SU-DHL-6 (cell line): ENCODE measurements at regions not wholly inside any gene's neighbourhood (a gene's known extent, or its start where the extent isn't known, plus 50 kb on each side); places are given as distances from the start of the nearest gene placed in this dataset.
"Not testable (repeated sequence)": the region's sequence is repeated elsewhere in the genome, so short reads cannot be mapped to it uniquely, and the experiment has no call there.

ENCODE experiments used
- H2AFZ ChIP-seq: fragments of 200-600 bp; sonication (generic); 2 replicates; pipeline ENCODE4 v1.6.1; 2014; ENCODE audit warnings: low read depth, mild to moderate bottlenecking, moderate library complexity, mixed read lengths, antibody characterized with exemption, low read length; ENCODE audit not compliant: severe bottlenecking
- H3F3A ChIP-seq: fragments of 200-600 bp; shearing (Covaris generic); 2 replicates; pipeline ENCODE4 v1.6.0; 2016; ENCODE audit warnings: antibody characterized with exemption, mild to moderate bottlenecking; ENCODE audit not compliant: insufficient read depth
- H3K27ac ChIP-seq: fragments of 200-600 bp; sonication (generic); 2 replicates; pipeline ENCODE4 v1.5.1; 2016; ENCODE audit warnings: low read depth, mild to moderate bottlenecking, low read length, moderate library complexity, mixed read lengths
- H3K27me3 ChIP-seq: fragments of 200-600 bp; sonication (generic), shearing (Covaris generic); 2 replicates; pipeline ENCODE4 v1.6.0; 2014; ENCODE audit warnings: mild to moderate bottlenecking, low read length
- H3K36me3 ChIP-seq: fragments of 200-600 bp; sonication (generic); 2 replicates; pipeline ENCODE4 v1.6.1; 2014; ENCODE audit warnings: mild to moderate bottlenecking, low read length, mixed read lengths
- H3K4me2 ChIP-seq: fragments of 300-600, 200-600 bp; shearing (Covaris generic), sonication (generic); 2 replicates; pipeline ENCODE4 v1.6.0; 2014; ENCODE audit warnings: low read length, low read depth, mild to moderate bottlenecking; ENCODE audit not compliant: poor library complexity, severe bottlenecking
- H3K4me3 ChIP-seq: fragments of 200-600 bp; sonication (generic); 2 replicates; pipeline ENCODE4 v1.5.1; 2014; ENCODE audit warnings: antibody characterized with exemption, low read length, mild to moderate bottlenecking, mixed read lengths; ENCODE audit not compliant: insufficient read depth, poor library complexity, severe bottlenecking
- H3K79me2 ChIP-seq: fragments of 200-600 bp; sonication (generic); 2 replicates; pipeline ENCODE4 v1.6.1; 2014; ENCODE audit warnings: mild to moderate bottlenecking, low read length, moderate library complexity; ENCODE audit not compliant: insufficient read depth
- H3K9ac ChIP-seq: fragments of 200-600 bp; sonication (generic); 2 replicates; pipeline ENCODE4 v1.7.0; 2014; ENCODE audit warnings: mild to moderate bottlenecking, low read length
- H3K9me2 ChIP-seq: fragments of 200-600 bp; sonication (generic); replicated peaks from 2 replicates; pipeline ENCODE4 v1.6.1; 2014; ENCODE audit warnings: low read length; ENCODE audit not compliant: insufficient read depth
- H3K9me3 ChIP-seq: fragments of 200-600 bp; sonication (generic); 2 replicates; pipeline ENCODE4 v1.6.1; 2014; ENCODE audit warnings: low read length, mixed read lengths; ENCODE audit not compliant: insufficient read depth
- H4K20me1 ChIP-seq: fragments of 200-600 bp; sonication (generic); 2 replicates; pipeline ENCODE4 v1.6.1; 2014; ENCODE audit warnings: low read depth, mild to moderate bottlenecking, antibody characterized with exemption, low read length, moderate library complexity, mixed read lengths
- CTCF ChIP-seq: fragments of 200-600 bp; sonication (generic); IDR thresholded peaks from one replicate; pipeline ENCODE4 v1.5.1; 2017; ENCODE audit warnings: antibody characterized with exemption, mild to moderate bottlenecking, low read length, moderate library complexity; ENCODE audit not compliant: insufficient read depth, poor library complexity, severe bottlenecking
- EZH2phosphoT487 ChIP-seq: fragments of 200-600 bp; sonication (generic), shearing (Covaris generic); conservative IDR thresholded peaks from 2 replicates; pipeline ENCODE4 v1.6.1; 2018; ENCODE audit warnings: mild to moderate bottlenecking, antibody characterized with exemption, low read length, moderate library complexity, mixed read lengths

- Histone ChIP-seq H3K27me3 (no peaks in the 10 kb centered on the region), H2AFZ (no peak overlapping the region), H3K9me2 (no peaks in the 10 kb centered on the region), H3K27ac (no peak overlapping the region), H3K79me2 (no peaks in the 10 kb centered on the region), H3K4me2 (no peak overlapping the region), H3K9ac (no peak overlapping the region), H3K9me3 (no peaks in the 10 kb centered on the region), H3K36me3 (no peaks in the 10 kb centered on the region), H3K4me3 (no peak overlapping the region), H3F3A (no peaks in the 10 kb centered on the region), H4K20me1 (no peaks in the 10 kb centered on the region)
- no peak for TF ChIP-seq CTCF
- no peak for TF ChIP-seq EZH2phosphoT487
These were observed 284.1 kb downstream of the CD109 start for GRCh38 chr6:73980096-73980495.

DNA sequence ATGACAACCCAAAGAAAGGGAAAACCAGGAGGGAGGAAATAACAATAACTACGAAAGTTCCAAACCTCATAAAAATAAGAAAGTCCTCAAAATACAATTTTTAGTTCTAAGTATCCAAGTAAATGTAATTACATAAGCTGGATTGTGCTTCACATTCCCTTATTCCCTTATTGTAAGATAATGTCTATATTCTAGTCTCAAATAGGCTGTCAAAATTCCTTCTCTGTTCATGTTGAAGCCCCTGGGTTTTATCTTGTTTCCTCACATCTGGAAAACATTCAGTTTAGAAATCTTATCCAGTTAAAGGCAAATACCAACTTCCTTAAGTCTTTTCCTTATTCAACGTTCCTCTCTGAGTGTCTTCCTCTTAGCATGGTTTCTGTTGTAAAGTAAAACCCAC, 282.3 kb downstream of the CD109 start:
- Histone ChIP-seq H3K9ac (no peak overlapping the region), H3K27me3 (no peaks in the 10 kb centered on the region), H3K79me2 (no peaks in the 10 kb centered on the region), H3K9me2 (no peaks in the 10 kb centered on the region), H3K4me3 (no peak overlapping the region), H3K36me3 (no peaks in the 10 kb centered on the region), H4K20me1 (no peaks in the 10 kb centered on the region), H3K9me3 (no peaks in the 10 kb centered on the region), H3K4me2 (no peak overlapping the region), H2AFZ (no peak overlapping the region), H3K27ac (no peak overlapping the region), H3F3A (no peaks in the 10 kb centered on the region)
- TF ChIP-seq CTCF (no peak), EZH2phosphoT487 (no peak)

GRCh38 chr6:73972518-73972917, 276.5 kb downstream of the CD109 start:
- H3F3A ChIP-seq, H3K9ac ChIP-seq, H2AFZ ChIP-seq, H3K4me3 ChIP-seq, H3K79me2 ChIP-seq, H4K20me1 ChIP-seq, H3K9me3 ChIP-seq, H3K9me2 ChIP-seq, H3K4me2 ChIP-seq, H3K27ac ChIP-seq, H3K36me3 ChIP-seq, H3K27me3 ChIP-seq: not testable (repeated sequence)

GRCh38 chr6:73969971-73970970, 274.3 kb downstream of the CD109 start:
- Histone ChIP-seq H3K9me2 (no peaks in the 10 kb centered on the region), H3K27ac (no peak overlapping the region), H3K27me3 (no peaks in the 10 kb centered on the region), H3F3A (no peaks in the 10 kb centered on the region), H3K4me2 (no peak overlapping the region), H3K9ac (no peak overlapping the region), H3K79me2 (no peaks in the 10 kb centered on the region), H3K9me3 (no peaks in the 10 kb centered on the region), H3K4me3 (no peak overlapping the region), H4K20me1 (no peaks in the 10 kb centered on the region), H2AFZ (no peak overlapping the region), H3K36me3 (no peaks in the 10 kb centered on the region)
- TF ChIP-seq EZH2phosphoT487: no peak
- TF ChIP-seq CTCF: peak; percentile 36
